ENCODE measurements at regions not wholly inside any gene's neighbourhood (a gene's known extent, or its start where the extent isn't known, plus 50 kb on each side); places are given as distances from the start of the nearest gene placed in this dataset.

DNA sequence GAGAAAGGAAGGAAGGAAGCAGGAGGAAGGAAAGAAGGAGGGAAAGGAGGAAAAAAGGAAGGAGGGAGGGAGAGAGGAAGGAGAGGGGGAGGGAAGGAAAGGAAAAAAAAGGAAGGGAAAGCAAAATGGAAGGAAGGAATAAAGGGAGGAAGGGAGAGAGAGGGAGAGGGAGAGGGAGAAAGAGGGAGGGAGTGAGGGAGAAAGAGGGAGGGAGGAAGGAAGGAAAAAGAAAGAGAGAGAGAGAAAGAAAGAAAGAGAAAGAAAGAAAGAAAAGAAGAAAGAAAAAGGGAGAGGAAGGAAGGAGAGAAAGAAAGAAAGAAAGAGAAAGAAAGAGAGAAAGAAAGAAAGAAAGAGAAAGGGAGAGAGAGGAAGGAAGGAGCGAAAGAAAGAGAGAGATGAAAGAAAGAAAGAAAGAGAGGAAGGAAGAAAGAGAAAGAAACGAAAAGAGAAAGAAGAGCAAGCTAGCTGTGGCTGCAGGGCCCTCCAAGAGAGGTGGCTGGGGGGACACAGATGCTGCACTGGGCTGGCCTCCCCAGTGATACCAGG is 472.4 kb upstream of the MGMT start:
- TF ChIP-seq, protein P1, sequence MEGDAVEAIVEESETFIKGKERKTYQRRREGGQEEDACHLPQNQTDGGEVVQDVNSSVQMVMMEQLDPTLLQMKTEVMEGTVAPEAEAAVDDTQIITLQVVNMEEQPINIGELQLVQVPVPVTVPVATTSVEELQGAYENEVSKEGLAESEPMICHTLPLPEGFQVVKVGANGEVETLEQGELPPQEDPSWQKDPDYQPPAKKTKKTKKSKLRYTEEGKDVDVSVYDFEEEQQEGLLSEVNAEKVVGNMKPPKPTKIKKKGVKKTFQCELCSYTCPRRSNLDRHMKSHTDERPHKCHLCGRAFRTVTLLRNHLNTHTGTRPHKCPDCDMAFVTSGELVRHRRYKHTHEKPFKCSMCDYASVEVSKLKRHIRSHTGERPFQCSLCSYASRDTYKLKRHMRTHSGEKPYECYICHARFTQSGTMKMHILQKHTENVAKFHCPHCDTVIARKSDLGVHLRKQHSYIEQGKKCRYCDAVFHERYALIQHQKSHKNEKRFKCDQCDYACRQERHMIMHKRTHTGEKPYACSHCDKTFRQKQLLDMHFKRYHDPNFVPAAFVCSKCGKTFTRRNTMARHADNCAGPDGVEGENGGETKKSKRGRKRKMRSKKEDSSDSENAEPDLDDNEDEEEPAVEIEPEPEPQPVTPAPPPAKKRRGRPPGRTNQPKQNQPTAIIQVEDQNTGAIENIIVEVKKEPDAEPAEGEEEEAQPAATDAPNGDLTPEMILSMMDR (IDR thresholded peaks at IDR 0.05) = no peak
- no peak for TF ChIP-seq POLR2A (IDR thresholded peaks at IDR 0.05)
